Stimulated activated CD8-positive, alpha-beta memory T cell treated with anti-CD3 and anti-CD28 coated beads, Interleukin-15, amount 100 ng/mL, for 48 hours (primary cell): ENCODE measurements at regions not wholly inside any gene's neighbourhood (a gene's known extent, or its start where the extent isn't known, plus 50 kb on each side); places are given as distances from the start of the nearest gene placed in this dataset.

Experiments used
- DNase-seq, 2 donors: peaks; one replicate each; pipeline ENCODE4 v3.0.0-alpha.2; 2020; ENCODE audit warnings: low read depth in 2 of 2

DNA sequence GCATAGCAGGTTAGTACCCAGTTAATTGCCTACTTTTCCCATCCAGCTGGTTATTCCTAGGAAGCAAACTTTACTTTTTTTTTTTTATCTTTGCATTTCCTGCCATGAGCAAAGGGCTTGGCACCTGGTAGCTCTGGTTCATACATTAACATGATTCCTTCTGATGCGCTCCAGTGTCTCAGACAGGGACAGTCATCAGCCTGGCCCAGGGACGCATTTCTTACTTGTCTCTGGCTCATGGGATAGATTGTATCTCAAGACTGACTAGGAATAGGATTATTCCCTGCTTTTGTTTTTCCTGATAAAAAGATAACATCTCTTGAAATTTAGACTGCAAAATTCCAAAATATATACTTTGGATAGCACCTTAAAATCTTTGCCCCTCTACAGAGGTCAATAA is 571.5 kb upstream of the TENM3 start:
- DNase-seq: no peak

DNA sequence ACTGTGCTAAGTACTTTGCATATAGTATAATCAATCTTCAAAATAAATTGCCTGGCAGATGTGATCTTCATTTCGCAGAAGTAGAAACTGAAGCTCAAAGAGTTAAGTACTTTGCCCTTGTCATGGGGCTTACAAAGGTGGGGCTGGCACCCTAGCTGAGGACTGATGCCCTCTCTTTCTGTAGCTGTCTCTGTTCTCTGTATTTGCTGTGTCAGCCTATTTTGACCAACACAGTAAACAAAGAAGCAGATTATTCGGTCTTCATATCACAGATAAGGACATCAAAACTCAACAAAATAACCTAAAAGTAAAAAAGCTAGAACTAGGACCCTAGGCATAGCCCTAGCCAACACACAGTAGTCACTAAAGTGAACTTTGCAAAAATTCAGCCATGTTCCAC is 570.5 kb upstream of the TENM3 start:
- no peak for DNase-seq

DNA sequence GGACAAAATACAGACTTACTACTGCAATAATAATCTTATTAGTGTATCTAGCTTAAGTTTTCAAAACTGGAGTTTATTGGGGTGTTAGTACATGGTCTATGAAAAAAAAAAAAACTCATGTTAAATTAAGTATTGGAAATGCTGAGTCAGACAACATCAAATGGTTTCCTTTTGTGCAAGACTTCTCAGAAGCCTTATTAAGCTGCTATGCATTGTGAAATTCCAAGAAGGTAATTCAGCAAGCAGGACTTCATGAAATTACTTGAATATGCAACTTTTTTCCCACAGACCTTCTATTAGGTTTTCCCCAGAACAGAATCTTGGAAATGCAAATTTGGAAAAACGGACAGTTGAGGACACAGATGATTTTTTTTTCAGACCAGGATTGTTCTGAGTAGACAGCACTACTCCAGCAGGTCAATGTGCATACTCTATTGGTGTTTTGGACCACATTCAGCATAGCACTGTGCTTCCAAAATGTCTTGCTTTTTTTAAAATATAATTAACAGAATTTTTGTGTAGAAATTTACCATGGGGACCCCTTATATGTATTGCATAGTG is 568.8 kb upstream of the TENM3 start:
- DNase-seq: no peak

DNA sequence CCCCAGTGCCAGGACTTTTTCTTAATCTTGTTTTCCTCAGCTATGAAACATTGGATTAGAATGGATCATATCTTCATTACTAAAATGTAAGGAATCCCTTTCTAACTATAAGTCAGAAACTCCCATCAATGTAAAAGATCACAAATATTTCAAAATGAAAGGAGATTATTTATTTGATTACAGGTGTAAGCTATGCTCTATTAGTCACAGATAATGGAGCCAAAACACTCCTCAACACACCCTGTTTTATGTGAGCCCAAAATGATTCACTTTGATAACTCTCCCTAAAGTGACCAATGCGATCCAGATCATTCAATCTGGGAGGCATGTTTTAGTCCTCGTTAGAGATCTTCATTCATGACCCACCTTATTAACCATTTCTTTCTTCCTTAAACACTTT is 566.7 kb upstream of the TENM3 start:
- no peak for DNase-seq

DNA sequence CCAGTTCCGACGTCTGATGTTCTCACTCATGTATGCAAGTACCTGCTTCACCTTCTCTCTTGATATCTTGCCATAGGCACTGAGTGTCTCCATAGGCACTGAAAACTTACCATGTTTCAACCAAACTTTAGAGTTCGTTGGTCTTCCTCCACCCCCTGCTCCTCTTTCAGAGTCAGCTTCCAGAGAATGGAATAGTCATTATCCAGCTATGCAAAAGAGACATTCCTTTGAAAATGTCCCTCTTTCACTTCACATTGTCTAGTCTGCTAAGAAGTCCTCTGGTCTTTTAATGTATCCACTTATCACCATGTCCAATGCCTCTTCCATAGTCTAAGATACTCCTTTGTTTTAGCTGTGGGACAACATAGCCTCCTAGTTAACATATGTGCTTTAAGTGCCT is 566.0 kb upstream of the TENM3 start:
- DNase-seq: no peak

DNA sequence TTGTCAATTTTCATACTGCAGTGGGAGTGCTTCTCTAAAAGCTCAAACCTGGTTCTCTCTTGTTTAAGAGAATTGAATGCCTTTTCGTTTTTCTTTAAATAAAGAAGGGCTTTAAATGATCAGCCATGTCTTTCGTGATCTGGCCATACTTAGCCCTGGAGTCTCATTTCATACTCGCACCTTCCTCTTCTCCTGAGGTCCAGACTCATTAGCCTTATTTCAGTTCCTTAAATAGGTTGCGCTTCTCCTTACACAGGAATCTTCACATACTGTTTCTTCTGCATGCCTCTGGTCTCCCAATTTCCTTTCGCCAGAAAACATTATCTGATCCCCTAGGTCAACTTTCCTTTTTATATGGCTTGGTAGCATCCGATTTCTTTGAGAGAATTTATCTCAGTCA is 565.6 kb upstream of the TENM3 start:
- no peak for DNase-seq

DNA sequence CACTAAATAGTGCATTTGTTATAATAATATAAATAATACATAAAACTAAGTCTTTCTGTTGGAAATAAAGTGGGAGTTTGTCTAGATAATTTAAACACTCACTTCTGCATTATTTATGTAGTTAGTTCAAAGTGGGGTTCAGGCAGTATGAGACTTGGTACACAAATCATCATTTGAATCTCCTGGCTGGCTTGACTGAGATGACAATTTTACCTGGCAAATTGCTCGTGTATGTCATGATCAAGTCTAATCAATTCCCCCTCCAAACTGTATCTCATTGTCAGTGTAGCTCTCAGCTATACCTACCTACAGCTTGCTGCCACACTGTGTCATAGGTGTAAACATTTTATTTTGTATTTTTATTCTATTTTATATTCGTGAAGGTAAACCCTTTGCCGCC is 563.4 kb upstream of the TENM3 start:
- no peak for DNase-seq

DNA sequence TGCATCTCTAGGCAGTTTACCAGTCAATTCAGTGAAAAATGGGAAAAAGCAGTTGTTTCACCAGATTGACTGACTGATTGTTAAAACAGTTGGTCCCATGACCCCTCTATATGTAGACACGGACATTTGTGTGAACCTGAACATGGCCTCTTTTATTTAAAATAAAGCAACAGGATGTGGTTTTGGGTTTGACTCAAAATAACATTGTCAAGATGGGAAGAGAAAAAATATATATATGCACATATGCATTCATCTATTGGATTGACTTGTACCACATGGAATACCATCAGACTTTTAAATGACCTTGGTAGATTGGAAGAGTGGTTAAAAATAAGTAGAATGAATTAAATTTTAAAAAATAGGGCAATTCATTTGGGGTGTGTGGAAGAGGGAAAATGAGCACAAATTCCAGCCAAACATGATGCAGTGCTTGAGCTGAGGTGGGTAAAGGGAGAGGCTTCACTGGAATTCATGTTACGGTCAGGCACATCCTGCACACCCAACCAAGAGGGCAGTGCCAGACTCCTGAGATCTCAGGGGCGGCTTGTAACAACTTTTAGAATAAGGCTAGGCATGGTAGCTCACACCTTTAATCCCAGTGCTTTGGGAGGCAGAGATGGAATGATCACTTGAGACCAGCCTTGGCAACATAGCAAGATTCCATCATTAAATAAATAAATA is 560.7 kb upstream of the TENM3 start:
- DNase-seq: no peak

DNA sequence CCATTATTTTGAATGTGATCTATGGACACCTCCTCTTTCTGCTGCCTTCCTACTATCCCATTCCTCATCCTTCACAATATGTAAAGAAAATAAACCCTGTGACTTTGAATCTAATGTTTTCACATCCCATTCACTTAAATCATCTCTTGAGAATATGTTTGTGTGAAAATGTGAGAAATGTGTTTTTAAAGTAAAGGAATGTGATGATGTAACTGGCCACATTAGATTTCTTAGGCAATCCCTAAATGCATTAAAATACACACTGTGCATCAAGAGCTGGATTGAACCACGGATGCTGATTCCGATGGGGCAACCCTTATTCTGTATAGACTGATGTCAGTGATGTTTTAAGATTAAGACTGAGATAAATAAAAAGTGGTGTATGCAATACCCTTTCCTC is 558.9 kb upstream of the TENM3 start:
- DNase-seq: no peak

DNA sequence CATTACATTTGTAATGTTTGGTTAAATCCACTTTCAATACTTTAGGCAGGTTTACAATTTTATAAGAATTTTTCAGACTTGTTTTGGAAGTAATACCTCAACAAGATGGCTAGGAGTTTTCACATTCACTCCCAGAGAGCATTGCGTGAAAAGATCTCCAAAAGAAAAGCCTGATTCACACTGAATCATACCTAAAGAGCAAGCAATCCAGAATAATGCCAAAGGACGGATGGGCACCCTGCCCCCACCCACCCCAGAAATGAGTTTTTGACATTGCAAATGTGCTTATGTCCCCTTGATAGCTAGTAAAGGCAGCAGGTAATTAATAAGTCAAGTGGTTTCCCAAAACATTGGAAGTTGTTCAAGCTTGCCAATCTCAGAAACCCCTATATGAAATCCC is 557.7 kb upstream of the TENM3 start:
- DNase-seq: no peak

DNA sequence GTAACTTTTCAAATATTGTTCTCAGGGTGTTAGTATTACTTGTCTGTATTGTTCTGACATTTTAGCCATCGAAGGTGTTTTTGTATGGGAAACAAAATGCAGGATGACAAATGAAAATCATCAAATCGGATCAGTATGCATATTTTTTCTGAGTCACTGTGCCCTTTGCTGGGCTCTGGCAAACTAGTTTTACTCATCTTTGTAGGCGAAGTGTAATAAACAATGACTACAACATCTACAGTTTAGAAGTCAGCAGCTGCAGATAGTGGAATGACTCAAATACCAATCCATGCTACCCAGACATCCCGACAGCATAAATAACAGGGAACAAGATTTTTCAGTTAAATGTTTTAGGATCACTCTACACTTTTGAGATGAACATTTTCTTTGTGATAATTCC is 557.3 kb upstream of the TENM3 start:
- DNase-seq: no peak

DNA sequence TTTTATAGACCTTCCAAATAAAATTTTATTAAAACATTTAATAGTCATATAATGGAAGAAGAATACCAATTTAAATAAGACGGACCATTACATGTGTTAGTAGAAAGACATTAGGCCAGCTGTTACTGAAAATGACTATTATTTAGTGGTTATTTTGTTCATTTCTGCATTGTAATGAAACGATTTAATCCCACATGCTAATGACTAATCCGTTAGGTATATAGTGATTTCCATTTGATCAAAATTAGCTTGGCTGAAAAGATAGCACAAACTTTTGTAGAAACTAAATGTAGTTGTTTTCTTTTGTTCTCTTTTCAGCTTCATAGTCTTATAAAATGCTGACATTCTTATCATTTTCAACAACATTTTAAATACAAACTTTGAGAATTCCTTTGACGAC is 556.1 kb upstream of the TENM3 start:
- DNase-seq: no peak

DNA sequence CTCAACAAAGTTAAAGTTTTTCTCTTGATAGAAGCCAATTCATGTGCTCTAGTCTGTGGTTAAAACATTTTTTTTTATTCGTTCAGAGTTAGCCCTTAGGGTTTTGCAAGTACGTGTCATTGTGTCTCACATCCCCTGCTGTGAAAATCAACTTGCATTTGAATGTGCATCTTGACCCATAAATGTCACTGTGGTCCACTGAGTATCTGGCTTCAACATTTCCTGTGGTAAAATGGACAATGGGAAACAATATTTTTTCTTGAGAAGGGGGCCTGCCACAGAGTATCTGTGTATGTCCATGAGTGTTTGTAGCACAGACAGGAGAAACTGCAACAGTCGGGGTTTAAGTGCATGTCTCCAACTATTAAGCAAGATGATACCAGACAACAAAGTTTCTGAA is 554.8 kb upstream of the TENM3 start:
- DNase-seq: no peak

DNA sequence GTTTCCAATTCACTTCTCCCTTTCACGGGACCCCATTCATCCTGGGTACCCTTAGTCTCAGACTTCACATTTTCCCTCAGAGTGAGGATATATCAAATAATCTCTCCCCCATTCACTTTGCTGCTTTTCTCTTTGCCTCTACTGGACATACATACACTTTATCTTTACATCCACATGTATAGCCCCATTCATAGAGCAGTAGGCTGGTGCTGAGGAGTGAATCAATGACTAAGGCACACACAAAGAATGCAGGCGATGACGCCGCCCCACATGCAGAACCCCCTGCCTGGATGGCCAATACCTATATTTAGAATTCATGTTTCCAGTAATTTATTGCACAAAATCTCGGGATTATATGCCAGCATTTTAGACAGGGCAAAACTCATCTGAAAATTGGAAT is 554.3 kb upstream of the TENM3 start:
- DNase-seq: no peak

DNA sequence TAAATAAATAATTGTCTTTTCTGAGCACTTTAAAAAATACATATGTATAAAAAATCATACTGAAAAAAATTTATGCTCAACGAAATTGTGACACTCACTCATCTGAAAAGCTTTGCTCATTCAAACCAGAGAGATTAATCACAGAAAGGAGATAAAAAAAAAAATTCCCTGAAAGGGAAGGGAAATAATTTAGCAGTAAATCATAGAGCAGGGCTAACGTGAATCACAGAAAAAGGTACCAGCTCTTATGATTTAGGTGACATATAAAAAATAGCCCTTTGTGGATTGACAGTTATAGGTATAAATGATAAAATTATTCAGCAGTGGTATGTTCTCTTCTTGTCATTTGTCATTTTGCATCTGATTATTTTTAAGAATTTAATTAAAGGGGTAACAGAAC is 552.7 kb upstream of the TENM3 start:
- no peak for DNase-seq

DNA sequence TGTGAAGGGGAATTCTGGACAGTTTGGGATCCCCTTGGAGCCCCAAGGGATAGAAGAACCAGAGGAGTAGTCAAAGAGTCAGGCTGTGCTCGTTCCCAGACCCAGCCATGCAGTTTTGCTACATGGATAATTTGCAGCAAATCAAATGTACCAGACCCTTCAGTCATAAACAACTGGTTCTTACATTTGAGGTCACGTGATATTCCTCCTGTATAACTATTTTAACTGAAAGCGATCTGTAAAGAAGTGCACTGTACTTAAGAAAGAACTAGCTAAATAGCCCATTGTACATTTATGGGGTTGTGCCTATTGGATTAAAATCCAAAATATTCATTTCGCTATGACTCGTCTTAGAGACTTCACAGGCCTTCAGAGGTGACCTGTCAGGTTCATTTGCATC is 550.2 kb upstream of the TENM3 start:
- DNase-seq: no peak

DNA sequence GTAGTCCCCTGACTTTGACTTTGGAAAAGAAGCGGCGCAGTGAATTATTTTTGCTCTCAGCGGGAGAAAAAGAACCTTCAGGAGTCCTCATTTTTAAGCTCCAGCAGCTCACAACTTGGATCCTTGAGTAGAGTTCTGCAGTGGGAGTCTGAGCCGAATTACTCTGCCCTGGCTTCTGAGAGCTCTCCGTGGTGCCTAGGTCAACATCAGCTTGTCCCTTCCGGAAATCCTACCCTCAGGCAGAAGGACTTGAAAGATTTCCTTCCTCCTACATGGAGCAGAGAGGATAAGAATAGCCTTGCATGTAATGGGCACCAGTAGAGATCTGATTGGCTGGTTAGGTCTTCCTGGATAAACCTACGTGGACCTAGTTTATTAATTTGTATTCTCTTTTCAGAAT is 549.7 kb upstream of the TENM3 start:
- DNase-seq: no peak

DNA sequence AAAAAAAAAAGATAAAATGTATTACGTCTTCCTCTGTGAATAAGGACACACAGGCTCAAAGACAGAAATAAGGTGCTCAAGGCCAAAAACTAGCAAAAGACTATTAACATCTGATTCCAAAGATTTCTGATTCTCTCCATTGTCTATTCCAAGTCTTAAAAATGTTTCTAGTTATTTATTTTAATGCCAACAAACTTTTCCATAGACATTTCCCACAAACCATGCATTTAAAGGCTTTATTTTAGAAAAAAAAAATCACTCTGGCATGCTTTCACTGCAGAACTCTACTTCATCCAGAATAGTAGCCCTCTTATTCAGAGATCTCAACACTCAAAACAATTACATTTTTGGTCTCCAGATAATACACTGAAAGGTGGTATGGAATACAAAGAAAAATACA is 545.0 kb upstream of the TENM3 start:
- DNase-seq: no peak

DNA sequence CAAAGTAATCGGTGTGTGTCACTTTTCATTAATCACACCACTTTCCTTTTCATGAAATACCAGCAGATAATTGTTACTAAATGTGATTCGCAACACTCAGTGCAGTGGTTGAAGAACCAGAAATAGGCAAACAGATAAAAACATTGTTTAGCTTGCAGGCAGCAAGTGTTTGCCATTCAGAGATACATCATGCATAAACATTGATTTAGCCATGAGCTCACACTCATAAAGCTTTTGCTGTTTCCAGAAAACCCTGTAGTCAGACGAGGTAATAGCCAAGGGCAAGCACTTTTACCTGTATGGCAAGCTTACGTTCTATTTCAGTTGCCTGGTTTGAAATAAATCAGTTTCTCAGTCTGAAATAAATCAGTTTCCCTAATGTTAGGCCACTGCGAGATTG is 542.0 kb upstream of the TENM3 start:
- DNase-seq: no peak

DNA sequence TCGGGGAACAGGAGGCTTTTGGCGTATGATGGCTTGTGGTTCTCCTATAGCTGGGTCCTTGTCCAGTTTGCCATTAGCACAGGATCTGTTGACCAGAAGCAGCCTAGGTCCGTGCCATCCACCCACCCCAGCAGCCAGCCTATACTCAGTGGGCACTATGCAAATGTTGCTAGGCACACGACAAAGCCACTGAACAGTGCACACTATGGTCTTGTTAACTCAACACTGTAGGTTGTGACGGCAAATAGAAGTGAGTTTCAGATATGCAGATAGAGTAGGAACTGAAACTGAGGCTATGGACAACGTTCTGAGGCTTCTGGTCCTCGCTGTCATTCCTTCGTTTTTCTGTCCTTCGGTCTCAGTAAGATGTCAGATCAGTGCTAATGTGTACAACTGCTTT is 541.3 kb upstream of the TENM3 start:
- DNase-seq: no peak

DNA sequence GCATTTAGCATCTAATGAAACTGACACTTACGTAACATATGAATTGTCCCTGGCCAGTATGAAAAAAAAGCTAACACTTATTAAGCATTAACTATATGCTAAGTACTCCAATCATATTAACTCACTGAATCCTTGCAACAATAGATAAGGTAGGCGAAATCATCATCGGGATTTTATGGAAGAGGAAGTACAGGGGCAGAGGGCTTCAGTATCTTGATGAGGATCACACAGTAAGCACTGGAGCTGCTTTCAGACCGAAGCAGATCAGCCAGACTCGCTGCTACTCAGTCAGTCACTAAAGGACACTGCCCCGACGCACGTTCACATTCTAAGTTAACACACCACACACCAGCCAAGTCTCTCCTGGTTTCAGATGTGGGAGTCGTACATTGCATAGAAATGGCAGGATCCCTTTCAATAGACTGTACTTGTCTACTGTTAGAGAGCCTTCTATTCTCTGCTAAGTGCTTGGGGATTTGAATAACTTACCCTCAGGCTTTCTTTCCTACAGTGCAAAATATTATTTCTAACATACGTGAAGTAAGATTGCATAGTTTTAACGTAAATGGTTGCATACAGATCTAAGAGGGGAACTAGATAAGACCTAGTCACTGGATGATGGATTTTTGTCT is 540.2 kb upstream of the TENM3 start:
- no peak for DNase-seq

DNA sequence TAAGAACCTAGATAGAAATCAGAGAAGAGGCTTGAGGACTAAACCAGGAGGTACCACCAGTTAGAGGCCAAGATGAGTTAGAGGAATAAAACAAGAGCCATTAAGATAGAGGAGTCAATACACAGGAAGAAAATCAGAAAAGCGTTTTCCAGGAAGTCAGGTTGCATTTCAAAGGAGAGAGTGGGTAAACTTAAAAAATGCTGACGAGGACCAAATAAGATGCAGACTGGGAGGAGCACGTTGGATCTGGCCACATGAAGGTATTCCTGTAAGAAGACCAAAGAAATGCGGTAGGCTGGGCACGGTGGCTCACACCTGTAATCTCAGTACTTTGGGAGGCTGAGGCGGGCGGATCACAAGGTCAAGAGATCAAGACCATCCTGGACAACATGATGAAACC is 533.1 kb upstream of the TENM3 start:
- no peak for DNase-seq

DNA sequence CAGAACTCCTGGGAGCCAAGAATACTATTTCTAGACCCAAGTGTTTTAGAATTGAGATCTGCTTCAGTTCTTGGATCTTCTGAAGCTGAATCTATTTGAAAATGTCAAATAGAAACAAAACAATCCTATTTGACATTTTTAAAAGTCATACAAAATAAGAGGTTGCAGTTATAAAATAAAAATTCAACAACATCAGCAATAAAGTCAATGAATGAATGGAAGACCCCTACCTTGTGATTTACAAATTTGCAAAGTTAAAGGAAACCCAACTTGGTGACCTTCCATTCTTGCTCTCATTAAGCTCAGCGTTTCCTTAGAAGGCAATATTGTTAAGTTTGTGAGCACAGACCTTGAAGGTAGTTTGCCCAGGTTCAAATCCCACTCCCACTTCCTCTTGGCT is 531.8 kb upstream of the TENM3 start:
- no peak for DNase-seq
